ENCODE measurements at regions not wholly inside any gene's neighbourhood (a gene's known extent, or its start where the extent isn't known, plus 50 kb on each side); places are given as distances from the start of the nearest gene placed in this dataset.

- no peak for DNase-seq (ENCODE audit: low read depth in 2 of 2, low spot score in 1 of 2)
These were observed 215.1 kb upstream of the MIR17HG start for GRCh38 chr13:91132381-91132780.

GRCh38 chr13:91132786-91133185 lies 214.7 kb upstream of the MIR17HG start:
- DNase-seq (ENCODE audit: low read depth in 2 of 2, low spot score in 1 of 2) = no peak

- DNase-seq (ENCODE audit: low read depth in 2 of 2, low spot score in 1 of 2) = no peak
These were observed 213.3 kb upstream of the MIR17HG start for GRCh38 chr13:91133941-91134802.

- DNase-seq (ENCODE audit: low read depth in 2 of 2, low spot score in 1 of 2) = no peak
These were observed 212.7 kb upstream of the MIR17HG start for GRCh38 chr13:91134803-91135184.

- no peak for DNase-seq (ENCODE audit: low read depth in 2 of 2, low spot score in 1 of 2)
These were observed 212.1 kb upstream of the MIR17HG start for GRCh38 chr13:91135376-91135775.

- no peak for DNase-seq (ENCODE audit: low read depth in 2 of 2, low spot score in 1 of 2)
These were observed 211.5 kb upstream of the MIR17HG start for GRCh38 chr13:91135968-91136367.

GRCh38 chr13:91136806-91137205 lies 210.7 kb upstream of the MIR17HG start:
- no peak for DNase-seq (ENCODE audit: low read depth in 2 of 2, low spot score in 1 of 2)

- no peak for DNase-seq (ENCODE audit: low read depth in 2 of 2, low spot score in 1 of 2)
These were observed 208.3 kb upstream of the MIR17HG start for GRCh38 chr13:91139232-91139631.

GRCh38 chr13:91141543-91142061 lies 205.9 kb upstream of the MIR17HG start:
- DNase-seq (ENCODE audit: low read depth in 2 of 2, low spot score in 1 of 2) = no peak

GRCh38 chr13:91142572-91142971 lies 204.9 kb upstream of the MIR17HG start:
- no peak for DNase-seq (ENCODE audit: low read depth in 2 of 2, low spot score in 1 of 2)

- no peak for DNase-seq (ENCODE audit: low read depth in 2 of 2, low spot score in 1 of 2)
These were observed 203.4 kb upstream of the MIR17HG start for GRCh38 chr13:91144054-91144453.

- DNase-seq (ENCODE audit: low read depth in 2 of 2, low spot score in 1 of 2) = no peak
These were observed 203.0 kb upstream of the MIR17HG start for GRCh38 chr13:91144486-91144885.

- DNase-seq (ENCODE audit: low read depth in 2 of 2, low spot score in 1 of 2) = no peak
These were observed 201.8 kb upstream of the MIR17HG start for GRCh38 chr13:91145571-91146205.

- DNase-seq (ENCODE audit: low read depth in 2 of 2, low spot score in 1 of 2) = no peak
These were observed 200.9 kb upstream of the MIR17HG start for GRCh38 chr13:91146601-91147000.

- DNase-seq (ENCODE audit: low read depth in 2 of 2, low spot score in 1 of 2) = no peak
These were observed 199.4 kb upstream of the MIR17HG start for GRCh38 chr13:91148098-91148497.

- DNase-seq (ENCODE audit: low read depth in 2 of 2, low spot score in 1 of 2) = no peak
These were observed 195.6 kb upstream of the MIR17HG start for GRCh38 chr13:91151921-91152320.

GRCh38 chr13:91153372-91153771 lies 194.1 kb upstream of the MIR17HG start:
- no peak for DNase-seq (ENCODE audit: low read depth in 2 of 2, low spot score in 1 of 2)

GRCh38 chr13:91154558-91155353 lies 192.7 kb upstream of the MIR17HG start:
- DNase-seq (ENCODE audit: low read depth in 2 of 2, low spot score in 1 of 2) = no peak

- no peak for DNase-seq (ENCODE audit: low read depth in 2 of 2, low spot score in 1 of 2)
These were observed 191.9 kb upstream of the MIR17HG start for GRCh38 chr13:91155512-91156114.

GRCh38 chr13:91157273-91158016 lies 190.0 kb upstream of the MIR17HG start:
- DNase-seq (ENCODE audit: low read depth in 2 of 2, low spot score in 1 of 2) = no peak

GRCh38 chr13:91158017-91158395 lies 189.5 kb upstream of the MIR17HG start:
- DNase-seq (ENCODE audit: low read depth in 2 of 2, low spot score in 1 of 2) = no peak
